ENCODE measurements at regions not wholly inside any gene's neighbourhood (a gene's known extent, or its start where the extent isn't known, plus 50 kb on each side); places are given as distances from the start of the nearest gene placed in this dataset.

DNA sequence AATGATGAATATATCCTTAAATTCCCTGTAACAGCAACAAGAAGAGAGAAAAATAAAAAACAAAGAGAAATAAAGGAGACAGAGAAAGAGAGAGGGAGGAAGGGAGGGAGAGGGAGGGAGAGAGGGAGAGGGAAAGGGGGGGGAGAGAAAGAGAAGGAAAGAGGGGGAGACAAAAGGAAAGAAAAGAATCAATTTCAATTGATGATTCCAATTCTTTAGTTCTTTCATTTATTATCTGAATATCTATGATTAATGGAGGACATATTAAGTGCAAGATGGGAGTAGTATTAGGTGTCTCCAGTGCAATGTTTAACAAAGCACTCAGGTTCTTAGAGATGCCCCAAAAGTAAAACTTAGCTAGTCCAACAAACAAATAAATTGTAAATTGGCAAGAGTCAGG is 97.2 kb upstream of the DPP10 start:
- no peaks in the 10 kb centered on the region for H3F3A ChIP-seq (ENCODE audit: low read length, unreplicated experiment)
- DNase-seq: no peak
- no peaks in the 10 kb centered on the region for H3K4me1 ChIP-seq (ENCODE audit: insufficient read depth, low read length)
- no peak for TF ChIP-seq EZH2phosphoT487 (IDR thresholded peaks at IDR 0.05; ENCODE audit: borderline replicate concordance, low read length)
- TF ChIP-seq, protein P1, sequence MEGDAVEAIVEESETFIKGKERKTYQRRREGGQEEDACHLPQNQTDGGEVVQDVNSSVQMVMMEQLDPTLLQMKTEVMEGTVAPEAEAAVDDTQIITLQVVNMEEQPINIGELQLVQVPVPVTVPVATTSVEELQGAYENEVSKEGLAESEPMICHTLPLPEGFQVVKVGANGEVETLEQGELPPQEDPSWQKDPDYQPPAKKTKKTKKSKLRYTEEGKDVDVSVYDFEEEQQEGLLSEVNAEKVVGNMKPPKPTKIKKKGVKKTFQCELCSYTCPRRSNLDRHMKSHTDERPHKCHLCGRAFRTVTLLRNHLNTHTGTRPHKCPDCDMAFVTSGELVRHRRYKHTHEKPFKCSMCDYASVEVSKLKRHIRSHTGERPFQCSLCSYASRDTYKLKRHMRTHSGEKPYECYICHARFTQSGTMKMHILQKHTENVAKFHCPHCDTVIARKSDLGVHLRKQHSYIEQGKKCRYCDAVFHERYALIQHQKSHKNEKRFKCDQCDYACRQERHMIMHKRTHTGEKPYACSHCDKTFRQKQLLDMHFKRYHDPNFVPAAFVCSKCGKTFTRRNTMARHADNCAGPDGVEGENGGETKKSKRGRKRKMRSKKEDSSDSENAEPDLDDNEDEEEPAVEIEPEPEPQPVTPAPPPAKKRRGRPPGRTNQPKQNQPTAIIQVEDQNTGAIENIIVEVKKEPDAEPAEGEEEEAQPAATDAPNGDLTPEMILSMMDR (conservative IDR thresholded peaks at IDR 0.05; ENCODE audit: low read depth, low read length): no peak
- no peak for TF ChIP-seq EZH2 (IDR thresholded peaks at IDR 0.05; ENCODE audit: low read length, unreplicated experiment)
- H4K20me1 ChIP-seq (ENCODE audit: low read length): no peaks in the 10 kb centered on the region
- no peak overlapping the region for H3K4me2 ChIP-seq (ENCODE audit: low read length)
- peaks cover 28% of the 10 kb centered on the region; the same call in 1 of the 2 replicates for H3K27me3 ChIP-seq (ENCODE audit: low read length)
- no peaks in the 10 kb centered on the region for H3K79me2 ChIP-seq (ENCODE audit: low read length)
- H3K4me3 ChIP-seq (ENCODE audit: low read length): no peak overlapping the region
- intact Hi-C loops (cut with micrococcal nuclease): no loop called here
- no peak overlapping the region for H2AFZ ChIP-seq (ENCODE audit: low read length)
- CTCF ChIA-PET: no interaction called here
- no peaks in the 10 kb centered on the region for H3K9me2 ChIP-seq (replicated peaks; ENCODE audit: low read length)
- H3K36me3 ChIP-seq (ENCODE audit: low read depth, low read length): no peaks in the 10 kb centered on the region
- BruUV-seq (replicated peaks): no TSS peak
- no peak overlapping the region for H3K9ac ChIP-seq (ENCODE audit: low read length)
- POLR2A ChIA-PET (ENCODE audit: unreplicated experiment): no interaction called here
- no peaks in the 10 kb centered on the region for H3K9me3 ChIP-seq (ENCODE audit: low read length)
- H3K27ac ChIP-seq (ENCODE audit: low read length): no peak overlapping the region
- no peak for ATAC-seq

DNA sequence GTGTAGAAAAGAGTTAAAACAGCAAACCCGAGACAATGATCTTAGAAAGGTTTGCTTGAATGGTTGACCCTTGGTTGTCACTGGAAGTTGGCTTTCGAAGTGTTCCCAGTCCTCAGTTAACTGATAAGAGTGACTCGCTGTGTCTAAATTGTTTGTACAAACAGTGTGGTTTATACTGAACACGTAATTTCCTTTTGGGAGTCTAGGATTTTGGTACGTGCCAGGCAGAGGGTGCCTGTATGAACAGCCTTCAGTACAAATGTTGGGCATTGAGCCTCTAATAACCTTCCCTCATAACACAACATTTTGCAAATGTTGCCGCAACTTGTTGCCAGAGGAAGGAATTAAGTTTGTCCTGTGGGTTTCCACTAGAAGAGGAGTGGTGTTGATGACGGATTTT is 95.8 kb upstream of the DPP10 start:
- Histone ChIP-seq H3K27me3 (ENCODE audit: low read length) (peaks cover 17% of the 10 kb centered on the region; the same call in 1 of the 2 replicates), H3K4me3 (ENCODE audit: low read length) (no peak overlapping the region), H3K4me1 (ENCODE audit: insufficient read depth, low read length) (no peaks in the 10 kb centered on the region), H3K9me3 (ENCODE audit: low read length) (no peaks in the 10 kb centered on the region), H3K27ac (ENCODE audit: low read length) (no peak overlapping the region), H3K9me2 (replicated peaks; ENCODE audit: low read length) (no peaks in the 10 kb centered on the region), H2AFZ (ENCODE audit: low read length) (no peak overlapping the region), H3K4me2 (ENCODE audit: low read length) (no peak overlapping the region), H3F3A (ENCODE audit: low read length, unreplicated experiment) (no peaks in the 10 kb centered on the region), H3K36me3 (ENCODE audit: low read depth, low read length) (no peaks in the 10 kb centered on the region), H4K20me1 (ENCODE audit: low read length) (no peaks in the 10 kb centered on the region), H3K79me2 (ENCODE audit: low read length) (no peaks in the 10 kb centered on the region), H3K9ac (ENCODE audit: low read length) (no peak overlapping the region)
- intact Hi-C loops (cut with micrococcal nuclease): no loop called here
- ChIA-PET CTCF (no interaction called here), POLR2A (ENCODE audit: unreplicated experiment) (no interaction called here)
- ATAC-seq: no peak
- DNase-seq: no peak
- no TSS peak for BruUV-seq (replicated peaks)
- no peak for TF ChIP-seq EZH2 (IDR thresholded peaks at IDR 0.05; ENCODE audit: low read length, unreplicated experiment)
- no peak for TF ChIP-seq EZH2phosphoT487 (IDR thresholded peaks at IDR 0.05; ENCODE audit: borderline replicate concordance, low read length)
- TF ChIP-seq, protein P1 (conservative IDR thresholded peaks at IDR 0.05; ENCODE audit: low read depth, low read length): no peak

DNA sequence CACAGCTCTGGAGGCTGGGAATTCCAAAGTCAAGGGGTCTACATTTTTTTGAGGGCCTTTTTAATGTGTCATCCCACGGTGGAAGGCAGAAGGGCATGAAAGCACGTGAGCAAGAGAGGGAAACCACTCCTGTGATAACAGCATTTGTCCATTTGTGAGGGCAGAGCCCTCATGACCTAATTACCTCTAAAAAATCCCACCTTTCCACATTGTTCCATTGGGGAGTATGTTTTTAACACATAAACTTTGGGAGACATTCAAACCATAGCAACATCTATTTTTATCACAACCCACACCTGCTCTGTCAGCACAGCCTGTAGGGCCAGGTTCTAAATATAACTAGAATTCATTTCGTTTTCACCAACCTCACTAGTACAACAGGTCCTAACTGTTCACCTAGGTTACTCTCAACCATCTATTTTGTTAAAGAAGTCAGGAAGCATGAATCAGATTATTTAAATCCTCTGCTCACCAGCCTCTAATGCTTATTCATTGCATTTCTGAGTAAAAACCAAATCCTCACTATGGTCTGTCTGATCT is 92.2 kb upstream of the DPP10 start:
- H3K4me3 ChIP-seq (ENCODE audit: low read length): no peak overlapping the region
- H3F3A ChIP-seq (ENCODE audit: low read length, unreplicated experiment): no peaks in the 10 kb centered on the region

More for the DNA sequence above, 92.2 kb upstream of the DPP10 start:
- Histone ChIP-seq H3K79me2 (ENCODE audit: low read length) (no peaks in the 10 kb centered on the region), H3K4me1 (ENCODE audit: insufficient read depth, low read length) (no peaks in the 10 kb centered on the region), H3K27ac (ENCODE audit: low read length) (no peak overlapping the region), H3K9me2 (replicated peaks; ENCODE audit: low read length) (no peaks in the 10 kb centered on the region), H3K4me2 (ENCODE audit: low read length) (no peak overlapping the region), H3K9me3 (ENCODE audit: low read length) (no peaks in the 10 kb centered on the region), H3K36me3 (ENCODE audit: low read depth, low read length) (no peaks in the 10 kb centered on the region), H3K9ac (ENCODE audit: low read length) (no peak overlapping the region), H4K20me1 (ENCODE audit: low read length) (no peaks in the 10 kb centered on the region), H2AFZ (ENCODE audit: low read length) (no peak overlapping the region), H3K27me3 (ENCODE audit: low read length) (no peaks in the 10 kb centered on the region)
- intact Hi-C loops (cut with micrococcal nuclease): no loop called here
- ChIA-PET CTCF (no interaction called here), POLR2A (ENCODE audit: unreplicated experiment) (no interaction called here)
- no TSS peak for BruUV-seq (replicated peaks)
- DNase-seq (no peak), ATAC-seq (no peak)
- no peak for TF ChIP-seq EZH2 (IDR thresholded peaks at IDR 0.05; ENCODE audit: low read length, unreplicated experiment)
- TF ChIP-seq EZH2phosphoT487 (IDR thresholded peaks at IDR 0.05; ENCODE audit: borderline replicate concordance, low read length): no peak
- TF ChIP-seq, protein P1 (conservative IDR thresholded peaks at IDR 0.05; ENCODE audit: low read depth, low read length): no peak

All from PC-3 (cell line).